T-helper 17 cell (primary cell): ENCODE measurements at regions not wholly inside any gene's neighbourhood (a gene's known extent, or its start where the extent isn't known, plus 50 kb on each side); places are given as distances from the start of the nearest gene placed in this dataset.

Experiments
- ATAC-seq: fragments of 150-1000 bp; cut with Tn5 transposase; 2 replicates; pipeline ENCODE4 v1.10.0; 2021; ENCODE audit warnings: mild to moderate bottlenecking, moderate library complexity
- DNase-seq, 3 donors: peaks; one replicate each; pipeline versions ENCODE4 v3.0.0 to v3.0.0-alpha.2; 2020 to 2021
- H3K9me3 ChIP-seq: one replicate; pipeline ENCODE4 v1.7.0; 2013; ENCODE audit warnings: low read length, mild to moderate bottlenecking; ENCODE audit not compliant: control insufficient read depth, poor library complexity, severe bottlenecking
- H3K27ac Mint-ChIP-seq: one replicate; pipeline ENCODE4 v1.8.0; 2022; ENCODE audit warnings: mild to moderate bottlenecking, moderate library complexity, mixed read lengths
- H3K27me3 Mint-ChIP-seq: one replicate; pipeline ENCODE4 v1.8.0; 2022; ENCODE audit warnings: mixed read lengths
- H3K36me3 Mint-ChIP-seq: one replicate; pipeline ENCODE4 v1.8.0; 2022; ENCODE audit warnings: low read depth, mixed read lengths
- H3K4me1 Mint-ChIP-seq: one replicate; pipeline ENCODE4 v1.8.0; 2022; ENCODE audit warnings: mild to moderate bottlenecking, mixed read lengths
- H3K4me3 Mint-ChIP-seq: one replicate; pipeline ENCODE4 v1.8.0; 2022; ENCODE audit warnings: mild to moderate bottlenecking, moderate library complexity, mixed read lengths

GRCh38 chr6:112764377-112764776 is 417.2 kb downstream of the RFPL4B start:
- H3K4me3 Mint-ChIP-seq: no peak overlapping the region
- no peaks in the 10 kb centered on the region for H3K9me3 ChIP-seq
- no peaks in the 10 kb centered on the region for H3K4me1 Mint-ChIP-seq
- H3K27ac Mint-ChIP-seq: no peak overlapping the region
- no peaks in the 10 kb centered on the region for H3K36me3 Mint-ChIP-seq
- no peaks in the 10 kb centered on the region for H3K27me3 Mint-ChIP-seq
- no peak for ATAC-seq
- no peak for DNase-seq

GRCh38 chr6:112770308-112770707 is 423.2 kb downstream of the RFPL4B start:
- no peaks in the 10 kb centered on the region for H3K9me3 ChIP-seq
- DNase-seq (no peak), ATAC-seq (no peak)
- no peak overlapping the region for H3K4me3 Mint-ChIP-seq
- H3K27me3 Mint-ChIP-seq: no peaks in the 10 kb centered on the region
- H3K27ac Mint-ChIP-seq: no peak overlapping the region
- H3K4me1 Mint-ChIP-seq: no peaks in the 10 kb centered on the region
- no peaks in the 10 kb centered on the region for H3K36me3 Mint-ChIP-seq

GRCh38 chr6:112773187-112773586 is 426.1 kb downstream of the RFPL4B start:
- H3K36me3 Mint-ChIP-seq: no peaks in the 10 kb centered on the region
- no peaks in the 10 kb centered on the region for H3K27me3 Mint-ChIP-seq
- H3K9me3 ChIP-seq: no peaks in the 10 kb centered on the region
- no peak for DNase-seq
- no peak overlapping the region for H3K27ac Mint-ChIP-seq
- no peak for ATAC-seq
- no peak overlapping the region for H3K4me3 Mint-ChIP-seq
- no peaks in the 10 kb centered on the region for H3K4me1 Mint-ChIP-seq

- ATAC-seq (no peak), DNase-seq (no peak)
- Mint-ChIP-seq H3K4me3 (no peak overlapping the region), H3K36me3 (no peaks in the 10 kb centered on the region), H3K27ac (no peak overlapping the region), H3K27me3 (no peaks in the 10 kb centered on the region), H3K4me1 (no peaks in the 10 kb centered on the region)
- no peaks in the 10 kb centered on the region for H3K9me3 ChIP-seq
Measured at GRCh38 chr6:112774319-112774718, 427.2 kb downstream of the RFPL4B start.

GRCh38 chr6:112780498-112781096 is 433.5 kb downstream of the RFPL4B start:
- no peak for ATAC-seq
- H3K9me3 ChIP-seq: no peaks in the 10 kb centered on the region
- Mint-ChIP-seq H3K27ac (no peak overlapping the region), H3K4me1 (no peaks in the 10 kb centered on the region), H3K36me3 (no peaks in the 10 kb centered on the region), H3K4me3 (no peak overlapping the region), H3K27me3 (no peaks in the 10 kb centered on the region)
- DNase-seq: no peak

GRCh38 chr6:112781241-112781640 is 434.1 kb downstream of the RFPL4B start:
- Mint-ChIP-seq H3K36me3 (no peaks in the 10 kb centered on the region), H3K27ac (no peak overlapping the region), H3K27me3 (no peaks in the 10 kb centered on the region), H3K4me3 (no peak overlapping the region), H3K4me1 (no peaks in the 10 kb centered on the region)
- DNase-seq (no peak), ATAC-seq (no peak)
- H3K9me3 ChIP-seq: no peaks in the 10 kb centered on the region

GRCh38 chr6:112785408-112785807 is 438.3 kb downstream of the RFPL4B start:
- no peaks in the 10 kb centered on the region for H3K4me1 Mint-ChIP-seq
- DNase-seq: no peak
- ATAC-seq: no peak
- H3K9me3 ChIP-seq: no peaks in the 10 kb centered on the region
- H3K27me3 Mint-ChIP-seq: no peaks in the 10 kb centered on the region
- H3K27ac Mint-ChIP-seq: no peak overlapping the region
- no peaks in the 10 kb centered on the region for H3K36me3 Mint-ChIP-seq
- no peak overlapping the region for H3K4me3 Mint-ChIP-seq

- DNase-seq: no peak
- H3K36me3 Mint-ChIP-seq: no peaks in the 10 kb centered on the region
- H3K4me1 Mint-ChIP-seq: no peaks in the 10 kb centered on the region
- no peak for ATAC-seq
- H3K4me3 Mint-ChIP-seq: no peak overlapping the region
- H3K27me3 Mint-ChIP-seq: no peaks in the 10 kb centered on the region
- H3K9me3 ChIP-seq: no peaks in the 10 kb centered on the region
- H3K27ac Mint-ChIP-seq: no peak overlapping the region
Measured at GRCh38 chr6:112786801-112787200, 439.7 kb downstream of the RFPL4B start.

GRCh38 chr6:112787371-112787770 is 440.2 kb downstream of the RFPL4B start:
- Mint-ChIP-seq H3K27ac (no peak overlapping the region), H3K4me1 (no peaks in the 10 kb centered on the region)
- ATAC-seq: no peak

GRCh38 chr6:112795316-112795715 is 448.2 kb downstream of the RFPL4B start:
- H3K9me3 ChIP-seq: no peaks in the 10 kb centered on the region
- no peak for ATAC-seq
- no peak for DNase-seq
- Mint-ChIP-seq H3K4me3 (no peak overlapping the region), H3K27me3 (no peaks in the 10 kb centered on the region), H3K27ac (no peak overlapping the region), H3K4me1 (no peaks in the 10 kb centered on the region), H3K36me3 (no peaks in the 10 kb centered on the region)

More at GRCh38 chr6:112787371-112787770, 440.2 kb downstream of the RFPL4B start:
- H3K4me3 Mint-ChIP-seq: no peak overlapping the region
- H3K36me3 Mint-ChIP-seq: no peaks in the 10 kb centered on the region
- DNase-seq: no peak
- no peaks in the 10 kb centered on the region for H3K27me3 Mint-ChIP-seq
- H3K9me3 ChIP-seq: no peaks in the 10 kb centered on the region

- H3K4me3 Mint-ChIP-seq: no peak overlapping the region
- DNase-seq: no peak
- ATAC-seq: no peak
- no peaks in the 10 kb centered on the region for H3K27me3 Mint-ChIP-seq
- H3K9me3 ChIP-seq: no peaks in the 10 kb centered on the region
- H3K27ac Mint-ChIP-seq: no peak overlapping the region
- H3K4me1 Mint-ChIP-seq: no peaks in the 10 kb centered on the region
- H3K36me3 Mint-ChIP-seq: no peaks in the 10 kb centered on the region
Measured at GRCh38 chr6:112796712-112797111, 449.6 kb downstream of the RFPL4B start.

GRCh38 chr6:112799889-112800288 is 452.8 kb downstream of the RFPL4B start:
- H3K4me1 Mint-ChIP-seq: no peaks in the 10 kb centered on the region
- no peaks in the 10 kb centered on the region for H3K9me3 ChIP-seq
- no peaks in the 10 kb centered on the region for H3K36me3 Mint-ChIP-seq
- H3K4me3 Mint-ChIP-seq: no peak overlapping the region
- H3K27ac Mint-ChIP-seq: no peak overlapping the region
- ATAC-seq (no peak), DNase-seq (no peak)
- H3K27me3 Mint-ChIP-seq: no peaks in the 10 kb centered on the region

GRCh38 chr6:112800439-112800838 is 453.3 kb downstream of the RFPL4B start:
- H3K4me3 Mint-ChIP-seq: no peak overlapping the region

GRCh38 chr6:112800916-112801315 is 453.8 kb downstream of the RFPL4B start:
- DNase-seq (no peak), ATAC-seq (no peak)
- Mint-ChIP-seq H3K4me3 (no peak overlapping the region), H3K27me3 (no peaks in the 10 kb centered on the region), H3K27ac (no peak overlapping the region), H3K36me3 (no peaks in the 10 kb centered on the region), H3K4me1 (no peaks in the 10 kb centered on the region)
- no peaks in the 10 kb centered on the region for H3K9me3 ChIP-seq

More at GRCh38 chr6:112800439-112800838, 453.3 kb downstream of the RFPL4B start:
- no peaks in the 10 kb centered on the region for H3K36me3 Mint-ChIP-seq
- H3K9me3 ChIP-seq: no peaks in the 10 kb centered on the region
- no peaks in the 10 kb centered on the region for H3K4me1 Mint-ChIP-seq
- DNase-seq (no peak), ATAC-seq (no peak)
- H3K27me3 Mint-ChIP-seq: no peaks in the 10 kb centered on the region
- H3K27ac Mint-ChIP-seq: no peak overlapping the region
